GM20000 (cell line): ENCODE measurements at regions not wholly inside any gene's neighbourhood (a gene's known extent, or its start where the extent isn't known, plus 50 kb on each side); places are given as distances from the start of the nearest gene placed in this dataset.

Experiments
- DNase-seq: peaks from one replicate; pipeline ENCODE4 v3.0.0; 2012; ENCODE audit warnings: low spot score
- CTCF ChIP-seq: IDR thresholded peaks from 2 replicates; pipeline ENCODE4 v1.5.1; 2012; ENCODE audit warnings: mild to moderate bottlenecking, control low read depth; ENCODE audit errors: extremely low read depth, missing control alignments

GRCh38 chr5:159435855-159436254, 105.6 kb upstream of the IL12B start:
- TF ChIP-seq CTCF = no peak

GRCh38 chr5:159438092-159438491, 107.8 kb upstream of the IL12B start:
- TF ChIP-seq CTCF = no peak
- DNase-seq = no peak

More at GRCh38 chr5:159435855-159436254, 105.6 kb upstream of the IL12B start:
- DNase-seq = no peak

GRCh38 chr5:159439002-159439401, 108.7 kb upstream of the IL12B start:
- no peak for DNase-seq
- TF ChIP-seq CTCF = no peak

GRCh38 chr5:159440235-159440634, 109.9 kb upstream of the IL12B start:
- no peak for DNase-seq
- peak; percentile 13 for TF ChIP-seq CTCF

GRCh38 chr5:159440968-159441367, 110.7 kb upstream of the IL12B start:
- no peak for DNase-seq
- TF ChIP-seq CTCF = no peak

- TF ChIP-seq CTCF = no peak
- no peak for DNase-seq
These were observed 111.2 kb upstream of the IL12B start for GRCh38 chr5:159441441-159441840.

GRCh38 chr5:159442206-159442850, 112.0 kb upstream of the IL12B start:
- no peak for TF ChIP-seq CTCF
- no peak for DNase-seq
